ENCODE measurements at regions not wholly inside any gene's neighbourhood (a gene's known extent, or its start where the extent isn't known, plus 50 kb on each side); places are given as distances from the start of the nearest gene placed in this dataset.

DNA sequence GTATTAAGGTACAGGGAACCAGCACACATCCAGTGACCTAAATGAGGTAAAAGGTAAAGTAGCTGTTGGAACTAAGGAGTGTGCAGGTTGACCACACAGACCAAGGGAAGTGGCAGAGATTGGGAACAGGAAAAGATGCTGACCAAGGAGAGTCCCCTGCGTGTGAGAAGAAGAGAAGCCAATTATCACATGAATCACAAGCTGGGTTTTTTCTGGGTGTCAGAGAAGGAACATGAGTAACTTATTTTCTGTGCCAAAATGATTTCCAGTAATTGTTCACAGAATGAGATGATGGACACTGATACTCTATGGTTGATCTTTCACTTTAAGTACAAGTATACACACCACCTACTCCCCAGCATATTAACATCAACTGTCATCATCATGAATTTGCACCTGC is 130.7 kb upstream of the ACO1 start (continued):
- TF ChIP-seq CBX5 (IDR thresholded peaks at IDR 0.05; ENCODE audit: low read depth, low read length) (no peak), HDAC6 (IDR thresholded peaks at IDR 0.05; ENCODE audit: low read depth, low read length) (no peak)
